CD14-positive monocyte (primary cell): ENCODE measurements at regions not wholly inside any gene's neighbourhood (a gene's known extent, or its start where the extent isn't known, plus 50 kb on each side); places are given as distances from the start of the nearest gene placed in this dataset.

Experiments used
- DNase-seq, 3 donors: peaks; one replicate each; pipeline ENCODE4 v3.0.0-alpha.2; 2011 to 2022
- H2AFZ ChIP-seq: 2 replicates; pipeline ENCODE4 v1.6.0; 2012; ENCODE audit warnings: mild to moderate bottlenecking, low read depth, low read length, inconsistent platforms; ENCODE audit not compliant: insufficient read depth, poor library complexity, severe bottlenecking
- H3K27ac ChIP-seq, 2 donors: 1 replicate in 1 of 2; 2 replicates in 1 of 2; pipeline ENCODE4 v1.5.1; 2012 to 2013; ENCODE audit warnings: low read length in 2 of 2, control low read depth in 1 of 2, inconsistent platforms in 1 of 2, low read depth in 1 of 2, mild to moderate bottlenecking in 1 of 2
- H3K27me3 ChIP-seq, 2 donors: one replicate each; pipeline versions ENCODE4 v1.6.0 to v1.6.1; 2011 to 2013; ENCODE audit warnings: low read length in 2 of 2; ENCODE audit not compliant: control insufficient read depth in 2 of 2, insufficient read depth in 2 of 2
- H3K36me3 ChIP-seq, 2 donors: replicated peaks in 1 of 2; 1 replicate in 1 of 2; 2 replicates in 1 of 2; pipeline versions ENCODE4 v1.5.1 to v1.6.1; 2012 to 2013; ENCODE audit warnings: low read length in 2 of 2, control low read depth in 1 of 2, inconsistent platforms in 1 of 2, mild to moderate bottlenecking in 1 of 2; ENCODE audit not compliant: insufficient read depth in 2 of 2, control insufficient read depth in 1 of 2
- H3K4me1 ChIP-seq, 2 donors: 1 replicate in 1 of 2; 2 replicates in 1 of 2; pipeline versions ENCODE4 v1.5.1 to v1.6.1; 2012 to 2013; ENCODE audit warnings: low read length in 2 of 2, control low read depth in 1 of 2, inconsistent platforms in 1 of 2, mild to moderate bottlenecking in 1 of 2, moderate library complexity in 1 of 2; ENCODE audit not compliant: insufficient read depth in 2 of 2, control insufficient read depth in 1 of 2
- H3K4me2 ChIP-seq: replicated peaks from 2 replicates; pipeline ENCODE3; 2012; ENCODE audit warnings: low read length, moderate library complexity, mild to moderate bottlenecking; ENCODE audit not compliant: poor library complexity, severe bottlenecking; ENCODE audit errors: extremely low read depth
- H3K4me3 ChIP-seq, 3 experiments: fragments of 200-600 bp in 1 of 3; sonication (generic) in 1 of 3; replicated peaks in 1 of 3; 1 replicate in 2 of 3; 2 replicates in 1 of 3; pipeline ENCODE4 v1.5.1; 2011 to 2013; ENCODE audit warnings: low read length in 3 of 3, mild to moderate bottlenecking in 3 of 3, control low read depth in 2 of 3, low read depth in 2 of 3, inconsistent platforms in 1 of 3, moderate library complexity in 1 of 3
- H3K79me2 ChIP-seq: 2 replicates; pipeline ENCODE4 v1.6.0; 2012; ENCODE audit warnings: mild to moderate bottlenecking, control low read depth, inconsistent platforms, low read length, moderate library complexity; ENCODE audit not compliant: insufficient read depth
- H3K9ac ChIP-seq: 2 replicates; pipeline ENCODE4 v1.6.0; 2017; ENCODE audit warnings: low read length, mild to moderate bottlenecking; ENCODE audit not compliant: insufficient read depth, poor library complexity, severe bottlenecking
- H3K9me3 ChIP-seq, 2 donors: replicated peaks in 1 of 2; 1 replicate in 1 of 2; 2 replicates in 1 of 2; pipeline versions ENCODE4 v1.5.1 to v1.6.1; 2012 to 2013; ENCODE audit warnings: low read length in 2 of 2, control low read depth in 1 of 2; ENCODE audit not compliant: control insufficient read depth in 1 of 2, insufficient read depth in 1 of 2
- H4K20me1 ChIP-seq: 2 replicates; pipeline ENCODE4 v1.6.0; 2012; ENCODE audit warnings: mild to moderate bottlenecking, low read length, control low read depth, moderate library complexity; ENCODE audit not compliant: insufficient read depth
- H3K27ac Mint-ChIP-seq, 7 donors: one replicate each; pipeline ENCODE4 v1.8.0; 2020; ENCODE audit warnings: mild to moderate bottlenecking in 7 of 7, mixed read lengths in 7 of 7, moderate library complexity in 6 of 7, inconsistent platforms in 2 of 7
- H3K27me3 Mint-ChIP-seq, 3 donors: one replicate each; pipeline ENCODE4 v1.8.0; 2021 to 2022; ENCODE audit warnings: low read depth in 3 of 3, mild to moderate bottlenecking in 3 of 3, mixed read lengths in 3 of 3, moderate library complexity in 3 of 3, inconsistent platforms in 1 of 3
- H3K36me3 Mint-ChIP-seq, 2 donors: one replicate each; pipeline ENCODE4 v1.8.0; 2020; ENCODE audit warnings: mixed read lengths in 2 of 2, inconsistent platforms in 1 of 2, mild to moderate bottlenecking in 1 of 2
- H3K4me1 Mint-ChIP-seq: one replicate; pipeline ENCODE4 v1.8.0; 2020; ENCODE audit warnings: mild to moderate bottlenecking, mixed read lengths
- H3K4me3 Mint-ChIP-seq, 2 donors: one replicate each; pipeline ENCODE4 v1.8.0; 2020; ENCODE audit warnings: mild to moderate bottlenecking in 2 of 2, mixed read lengths in 2 of 2, moderate library complexity in 1 of 2
- H3K9me3 Mint-ChIP-seq, 7 donors: one replicate each; pipeline ENCODE4 v1.8.0; 2020 to 2022; ENCODE audit warnings: mixed read lengths in 7 of 7, mild to moderate bottlenecking in 6 of 7, moderate library complexity in 6 of 7, inconsistent platforms in 2 of 7
- WGBS: methylation state at CpG from one replicate; pipeline ENCODE4 v1.1.5; 2013; ENCODE audit warnings: missing lambda C conversion rate; ENCODE audit not compliant: insufficient coverage; 5-methylcytosine and 5-hydroxymethylcytosine counted together
- intact Hi-C, 2 donors: fragments of 100-400 bp; cut with micrococcal nuclease; formaldehyde crosslinking; loops; one replicate each; pipeline versions ENCODE4 v1.15.0 to v1.15.1; 2023
- TF ChIP-seq, protein P1 (sequence below): fragments of 200-600 bp; IDR thresholded peaks from one replicate; pipeline ENCODE4 v1.8.0; 2022; ENCODE audit warnings: antibody characterized with exemption, mild to moderate bottlenecking

GRCh38 chr4:59612235-59612634 is 1587.9 kb upstream of the ADGRL3 start:
- H3K9me3 ChIP-seq, result no peaks in the 10 kb centered on the region
- H3K9ac ChIP-seq, result no peak overlapping the region
- Mint-ChIP-seq H3K36me3 (no peaks in the 10 kb centered on the region), H3K27ac (no peak overlapping the region), H3K27me3 (no peaks in the 10 kb centered on the region), H3K4me1 (peaks cover 9% of the 10 kb centered on the region), H3K4me3 (no peak overlapping the region), H3K9me3 (no peaks in the 10 kb centered on the region)
- no peaks in the 10 kb centered on the region for H4K20me1 ChIP-seq
- no peaks in the 10 kb centered on the region for H3K27me3 ChIP-seq
- H3K79me2 ChIP-seq, result no peaks in the 10 kb centered on the region
- no peak overlapping the region for H3K27ac ChIP-seq
- DNase-seq, result peak in 2 of 3 donors; percentile 5 to 30
- intact Hi-C loops, result no loop called here
- no peaks in the 10 kb centered on the region for H3K36me3 ChIP-seq
- peaks cover 0 to 3% of the 10 kb centered on the region in 2 donors for H3K4me1 ChIP-seq
- no peak overlapping the region for H2AFZ ChIP-seq
- WGBS, result 0% methylated on average over 1 of the region's 1 CpG
- H3K4me2 ChIP-seq, result no peak overlapping the region
- TF ChIP-seq, protein P1, sequence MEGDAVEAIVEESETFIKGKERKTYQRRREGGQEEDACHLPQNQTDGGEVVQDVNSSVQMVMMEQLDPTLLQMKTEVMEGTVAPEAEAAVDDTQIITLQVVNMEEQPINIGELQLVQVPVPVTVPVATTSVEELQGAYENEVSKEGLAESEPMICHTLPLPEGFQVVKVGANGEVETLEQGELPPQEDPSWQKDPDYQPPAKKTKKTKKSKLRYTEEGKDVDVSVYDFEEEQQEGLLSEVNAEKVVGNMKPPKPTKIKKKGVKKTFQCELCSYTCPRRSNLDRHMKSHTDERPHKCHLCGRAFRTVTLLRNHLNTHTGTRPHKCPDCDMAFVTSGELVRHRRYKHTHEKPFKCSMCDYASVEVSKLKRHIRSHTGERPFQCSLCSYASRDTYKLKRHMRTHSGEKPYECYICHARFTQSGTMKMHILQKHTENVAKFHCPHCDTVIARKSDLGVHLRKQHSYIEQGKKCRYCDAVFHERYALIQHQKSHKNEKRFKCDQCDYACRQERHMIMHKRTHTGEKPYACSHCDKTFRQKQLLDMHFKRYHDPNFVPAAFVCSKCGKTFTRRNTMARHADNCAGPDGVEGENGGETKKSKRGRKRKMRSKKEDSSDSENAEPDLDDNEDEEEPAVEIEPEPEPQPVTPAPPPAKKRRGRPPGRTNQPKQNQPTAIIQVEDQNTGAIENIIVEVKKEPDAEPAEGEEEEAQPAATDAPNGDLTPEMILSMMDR, result no peak
- no peak overlapping the region for H3K4me3 ChIP-seq

- Histone ChIP-seq H4K20me1 (no peaks in the 10 kb centered on the region), H3K79me2 (no peaks in the 10 kb centered on the region), H3K36me3 (no peaks in the 10 kb centered on the region), H3K27ac (no peak overlapping the region), H3K9ac (no peak overlapping the region), H2AFZ (no peak overlapping the region), H3K4me3 (no peak overlapping the region), H3K4me1 (peaks cover 0 to 3% of the 10 kb centered on the region in 2 donors), H3K27me3 (no peaks in the 10 kb centered on the region), H3K9me3 (no peaks in the 10 kb centered on the region), H3K4me2 (no peak overlapping the region)
- intact Hi-C loops, result no loop called here
- Mint-ChIP-seq H3K36me3 (no peaks in the 10 kb centered on the region), H3K27ac (no peak overlapping the region), H3K4me1 (peaks cover 9% of the 10 kb centered on the region), H3K27me3 (no peaks in the 10 kb centered on the region), H3K4me3 (no peak overlapping the region), H3K9me3 (peaks cover 0 to 2% (median 0%) of the 10 kb centered on the region in 7 donors)
- DNase-seq, result no peak
- TF ChIP-seq, protein P1, result no peak
Observed at GRCh38 chr4:59615316-59615715, 1584.8 kb upstream of the ADGRL3 start.
